ENCODE measurements at regions not wholly inside any gene's neighbourhood (a gene's known extent, or its start where the extent isn't known, plus 50 kb on each side); places are given as distances from the start of the nearest gene placed in this dataset.
"Not testable (repeated sequence)": the region's sequence is repeated elsewhere in the genome, so short reads cannot be mapped to it uniquely, and the experiment has no call there.

- Histone ChIP-seq H3K4me1 (ENCODE audit: control insufficient read depth, insufficient read depth, low read length) (no peaks in the 10 kb centered on the region), H3K4me3 (ENCODE audit: low read length) (no peak overlapping the region), H3K36me3 (ENCODE audit: control insufficient read depth, insufficient read depth, low read length, severe bottlenecking) (no peaks in the 10 kb centered on the region), H3K27me3 (replicated peaks; ENCODE audit: control insufficient read depth, insufficient read depth, low read length) (no peaks in the 10 kb centered on the region), H3K9ac (ENCODE audit: low read length) (no peak overlapping the region), H3K9me3 (ENCODE audit: control insufficient read depth, low read length) (no peaks in the 10 kb centered on the region)
- no peak for DNase-seq (ENCODE audit: low read depth)
Observed at GRCh38 chr2:215861607-215862350, 151.6 kb downstream of the MREG start.

- H3K9ac ChIP-seq (ENCODE audit: low read length) = no peak overlapping the region
- no peaks in the 10 kb centered on the region for H3K27me3 ChIP-seq (replicated peaks; ENCODE audit: control insufficient read depth, insufficient read depth, low read length)
- H3K9me3 ChIP-seq (ENCODE audit: control insufficient read depth, low read length) = peaks cover 3% of the 10 kb centered on the region
- DNase-seq (ENCODE audit: low read depth) = no peak
- no peaks in the 10 kb centered on the region for H3K36me3 ChIP-seq (ENCODE audit: control insufficient read depth, insufficient read depth, low read length, severe bottlenecking)
- H3K4me3 ChIP-seq (ENCODE audit: low read length) = no peak overlapping the region
- H3K4me1 ChIP-seq (ENCODE audit: control insufficient read depth, insufficient read depth, low read length) = peaks cover 4% of the 10 kb centered on the region
Observed at GRCh38 chr2:215856080-215856479, 157.3 kb downstream of the MREG start.

GRCh38 chr2:215855308-215855707 is 158.0 kb downstream of the MREG start:
- DNase-seq (ENCODE audit: low read depth); H3K27me3 ChIP-seq (replicated peaks; ENCODE audit: control insufficient read depth, insufficient read depth, low read length); H3K4me3 ChIP-seq (ENCODE audit: low read length); H3K36me3 ChIP-seq (ENCODE audit: control insufficient read depth, insufficient read depth, low read length, severe bottlenecking); H3K9ac ChIP-seq (ENCODE audit: low read length); H3K9me3 ChIP-seq (ENCODE audit: control insufficient read depth, low read length): not testable (repeated sequence)
- H3K4me1 ChIP-seq (ENCODE audit: control insufficient read depth, insufficient read depth, low read length) = peaks cover 12% of the 10 kb centered on the region

GRCh38 chr2:215854008-215854407 is 159.3 kb downstream of the MREG start:
- Histone ChIP-seq H3K9me3 (ENCODE audit: control insufficient read depth, low read length) (peaks cover 3% of the 10 kb centered on the region), H3K4me1 (ENCODE audit: control insufficient read depth, insufficient read depth, low read length) (peaks cover 14% of the 10 kb centered on the region), H3K4me3 (ENCODE audit: low read length) (no peak overlapping the region), H3K36me3 (ENCODE audit: control insufficient read depth, insufficient read depth, low read length, severe bottlenecking) (no peaks in the 10 kb centered on the region), H3K27me3 (replicated peaks; ENCODE audit: control insufficient read depth, insufficient read depth, low read length) (no peaks in the 10 kb centered on the region), H3K9ac (ENCODE audit: low read length) (no peak overlapping the region)
- DNase-seq (ENCODE audit: low read depth) = no peak

GRCh38 chr2:215851696-215852095 is 161.7 kb downstream of the MREG start:
- no peak for DNase-seq (ENCODE audit: low read depth)
- no peak overlapping the region for H3K4me3 ChIP-seq (ENCODE audit: low read length)
- H3K27me3 ChIP-seq (replicated peaks; ENCODE audit: control insufficient read depth, insufficient read depth, low read length) = no peaks in the 10 kb centered on the region
- no peaks in the 10 kb centered on the region for H3K36me3 ChIP-seq (ENCODE audit: control insufficient read depth, insufficient read depth, low read length, severe bottlenecking)
- no peak overlapping the region for H3K9ac ChIP-seq (ENCODE audit: low read length)
- H3K9me3 ChIP-seq (ENCODE audit: control insufficient read depth, low read length) = peaks cover 3% of the 10 kb centered on the region
- peaks cover 23% of the 10 kb centered on the region for H3K4me1 ChIP-seq (ENCODE audit: control insufficient read depth, insufficient read depth, low read length)

GRCh38 chr2:215851082-215851481 is 162.3 kb downstream of the MREG start:
- Histone ChIP-seq H3K27me3 (replicated peaks; ENCODE audit: control insufficient read depth, insufficient read depth, low read length) (no peaks in the 10 kb centered on the region), H3K9ac (ENCODE audit: low read length) (peak overlapping the region; percentile 13)

GRCh38 chr2:215850380-215850779 is 163.0 kb downstream of the MREG start:
- peaks cover 3% of the 10 kb centered on the region for H3K9me3 ChIP-seq (ENCODE audit: control insufficient read depth, low read length)
- peak overlapping the region; percentile 13 for H3K9ac ChIP-seq (ENCODE audit: low read length)
- DNase-seq (ENCODE audit: low read depth) = no peak
- H3K27me3 ChIP-seq (replicated peaks; ENCODE audit: control insufficient read depth, insufficient read depth, low read length) = no peaks in the 10 kb centered on the region
- peaks cover 23% of the 10 kb centered on the region for H3K4me1 ChIP-seq (ENCODE audit: control insufficient read depth, insufficient read depth, low read length)
- no peaks in the 10 kb centered on the region for H3K36me3 ChIP-seq (ENCODE audit: control insufficient read depth, insufficient read depth, low read length, severe bottlenecking)
- H3K4me3 ChIP-seq (ENCODE audit: low read length) = no peak overlapping the region

More at GRCh38 chr2:215851082-215851481, 162.3 kb downstream of the MREG start:
- Histone ChIP-seq H3K9me3 (ENCODE audit: control insufficient read depth, low read length) (peaks cover 3% of the 10 kb centered on the region), H3K4me1 (ENCODE audit: control insufficient read depth, insufficient read depth, low read length) (peaks cover 23% of the 10 kb centered on the region), H3K4me3 (ENCODE audit: low read length) (no peak overlapping the region), H3K36me3 (ENCODE audit: control insufficient read depth, insufficient read depth, low read length, severe bottlenecking) (no peaks in the 10 kb centered on the region)
- peak; percentile 61 for DNase-seq (ENCODE audit: low read depth)

- Histone ChIP-seq H3K9me3 (ENCODE audit: control insufficient read depth, low read length) (peaks cover 3% of the 10 kb centered on the region), H3K4me1 (ENCODE audit: control insufficient read depth, insufficient read depth, low read length) (peaks cover 23% of the 10 kb centered on the region), H3K4me3 (ENCODE audit: low read length) (no peak overlapping the region), H3K27me3 (replicated peaks; ENCODE audit: control insufficient read depth, insufficient read depth, low read length) (no peaks in the 10 kb centered on the region), H3K36me3 (ENCODE audit: control insufficient read depth, insufficient read depth, low read length, severe bottlenecking) (no peaks in the 10 kb centered on the region), H3K9ac (ENCODE audit: low read length) (no peak overlapping the region)
- no peak for DNase-seq (ENCODE audit: low read depth)
Observed at GRCh38 chr2:215849771-215850170, 163.6 kb downstream of the MREG start.

- Histone ChIP-seq H3K27me3 (replicated peaks; ENCODE audit: control insufficient read depth, insufficient read depth, low read length) (no peaks in the 10 kb centered on the region), H3K9me3 (ENCODE audit: control insufficient read depth, low read length) (peaks cover 3% of the 10 kb centered on the region), H3K36me3 (ENCODE audit: control insufficient read depth, insufficient read depth, low read length, severe bottlenecking) (no peaks in the 10 kb centered on the region), H3K9ac (ENCODE audit: low read length) (peak overlapping the region; percentile 17), H3K4me1 (ENCODE audit: control insufficient read depth, insufficient read depth, low read length) (peaks cover 33% of the 10 kb centered on the region), H3K4me3 (ENCODE audit: low read length) (no peak overlapping the region)
- DNase-seq (ENCODE audit: low read depth) = no peak
Observed at GRCh38 chr2:215848698-215849097, 164.7 kb downstream of the MREG start.

- Histone ChIP-seq H3K4me1 (ENCODE audit: control insufficient read depth, insufficient read depth, low read length) (peaks cover 36% of the 10 kb centered on the region), H3K27me3 (replicated peaks; ENCODE audit: control insufficient read depth, insufficient read depth, low read length) (no peaks in the 10 kb centered on the region), H3K9me3 (ENCODE audit: control insufficient read depth, low read length) (no peaks in the 10 kb centered on the region), H3K36me3 (ENCODE audit: control insufficient read depth, insufficient read depth, low read length, severe bottlenecking) (no peaks in the 10 kb centered on the region), H3K4me3 (ENCODE audit: low read length) (no peak overlapping the region), H3K9ac (ENCODE audit: low read length) (peak overlapping the region; percentile 17)
- DNase-seq (ENCODE audit: low read depth) = no peak
Observed at GRCh38 chr2:215848146-215848545, 165.2 kb downstream of the MREG start.

- H3K27me3 ChIP-seq (replicated peaks; ENCODE audit: control insufficient read depth, insufficient read depth, low read length) = no peaks in the 10 kb centered on the region
Observed at GRCh38 chr2:215847718-215848117, 165.6 kb downstream of the MREG start.

GRCh38 chr2:215847056-215847455 is 166.3 kb downstream of the MREG start:
- DNase-seq (ENCODE audit: low read depth) = no peak
- Histone ChIP-seq H3K27me3 (replicated peaks; ENCODE audit: control insufficient read depth, insufficient read depth, low read length) (no peaks in the 10 kb centered on the region), H3K9ac (ENCODE audit: low read length) (no peak overlapping the region), H3K4me3 (ENCODE audit: low read length) (no peak overlapping the region), H3K4me1 (ENCODE audit: control insufficient read depth, insufficient read depth, low read length) (peaks cover 46% of the 10 kb centered on the region), H3K9me3 (ENCODE audit: control insufficient read depth, low read length) (no peaks in the 10 kb centered on the region), H3K36me3 (ENCODE audit: control insufficient read depth, insufficient read depth, low read length, severe bottlenecking) (no peaks in the 10 kb centered on the region)

More at GRCh38 chr2:215847718-215848117, 165.6 kb downstream of the MREG start:
- Histone ChIP-seq H3K4me1 (ENCODE audit: control insufficient read depth, insufficient read depth, low read length) (peaks cover 41% of the 10 kb centered on the region), H3K4me3 (ENCODE audit: low read length) (no peak overlapping the region), H3K9ac (ENCODE audit: low read length) (no peak overlapping the region), H3K36me3 (ENCODE audit: control insufficient read depth, insufficient read depth, low read length, severe bottlenecking) (no peaks in the 10 kb centered on the region), H3K9me3 (ENCODE audit: control insufficient read depth, low read length) (no peaks in the 10 kb centered on the region)
- no peak for DNase-seq (ENCODE audit: low read depth)
